CD14-positive monocyte (primary cell): ENCODE measurements at regions not wholly inside any gene's neighbourhood (a gene's known extent, or its start where the extent isn't known, plus 50 kb on each side); places are given as distances from the start of the nearest gene placed in this dataset.
"Not testable (repeated sequence)": the region's sequence is repeated elsewhere in the genome, so short reads cannot be mapped to it uniquely, and the experiment has no call there.

Source experiments
- DNase-seq, 3 donors: peaks; one replicate each; pipeline ENCODE4 v3.0.0-alpha.2; 2011 to 2022
- H2AFZ ChIP-seq: 2 replicates; pipeline ENCODE4 v1.6.0; 2012; ENCODE audit warnings: mild to moderate bottlenecking, low read depth, low read length, inconsistent platforms; ENCODE audit not compliant: insufficient read depth, poor library complexity, severe bottlenecking
- H3K27ac ChIP-seq, 2 donors: 1 replicate in 1 of 2; 2 replicates in 1 of 2; pipeline ENCODE4 v1.5.1; 2012 to 2013; ENCODE audit warnings: low read length in 2 of 2, control low read depth in 1 of 2, inconsistent platforms in 1 of 2, low read depth in 1 of 2, mild to moderate bottlenecking in 1 of 2
- H3K27me3 ChIP-seq, 2 donors: one replicate each; pipeline versions ENCODE4 v1.6.0 to v1.6.1; 2011 to 2013; ENCODE audit warnings: low read length in 2 of 2; ENCODE audit not compliant: control insufficient read depth in 2 of 2, insufficient read depth in 2 of 2
- H3K36me3 ChIP-seq, 2 donors: replicated peaks in 1 of 2; 1 replicate in 1 of 2; 2 replicates in 1 of 2; pipeline versions ENCODE4 v1.5.1 to v1.6.1; 2012 to 2013; ENCODE audit warnings: low read length in 2 of 2, control low read depth in 1 of 2, inconsistent platforms in 1 of 2, mild to moderate bottlenecking in 1 of 2; ENCODE audit not compliant: insufficient read depth in 2 of 2, control insufficient read depth in 1 of 2
- H3K4me1 ChIP-seq, 2 donors: 1 replicate in 1 of 2; 2 replicates in 1 of 2; pipeline versions ENCODE4 v1.5.1 to v1.6.1; 2012 to 2013; ENCODE audit warnings: low read length in 2 of 2, control low read depth in 1 of 2, inconsistent platforms in 1 of 2, mild to moderate bottlenecking in 1 of 2, moderate library complexity in 1 of 2; ENCODE audit not compliant: insufficient read depth in 2 of 2, control insufficient read depth in 1 of 2
- H3K4me2 ChIP-seq: replicated peaks from 2 replicates; pipeline ENCODE3; 2012; ENCODE audit warnings: low read length, moderate library complexity, mild to moderate bottlenecking; ENCODE audit not compliant: poor library complexity, severe bottlenecking; ENCODE audit errors: extremely low read depth
- H3K4me3 ChIP-seq, 3 experiments: fragments of 200-600 bp in 1 of 3; sonication (generic) in 1 of 3; replicated peaks in 1 of 3; 1 replicate in 2 of 3; 2 replicates in 1 of 3; pipeline ENCODE4 v1.5.1; 2011 to 2013; ENCODE audit warnings: low read length in 3 of 3, mild to moderate bottlenecking in 3 of 3, control low read depth in 2 of 3, low read depth in 2 of 3, inconsistent platforms in 1 of 3, moderate library complexity in 1 of 3
- H3K79me2 ChIP-seq: 2 replicates; pipeline ENCODE4 v1.6.0; 2012; ENCODE audit warnings: mild to moderate bottlenecking, control low read depth, inconsistent platforms, low read length, moderate library complexity; ENCODE audit not compliant: insufficient read depth
- H3K9ac ChIP-seq: 2 replicates; pipeline ENCODE4 v1.6.0; 2017; ENCODE audit warnings: low read length, mild to moderate bottlenecking; ENCODE audit not compliant: insufficient read depth, poor library complexity, severe bottlenecking
- H3K9me3 ChIP-seq, 2 donors: replicated peaks in 1 of 2; 1 replicate in 1 of 2; 2 replicates in 1 of 2; pipeline versions ENCODE4 v1.5.1 to v1.6.1; 2012 to 2013; ENCODE audit warnings: low read length in 2 of 2, control low read depth in 1 of 2; ENCODE audit not compliant: control insufficient read depth in 1 of 2, insufficient read depth in 1 of 2
- H4K20me1 ChIP-seq: 2 replicates; pipeline ENCODE4 v1.6.0; 2012; ENCODE audit warnings: mild to moderate bottlenecking, low read length, control low read depth, moderate library complexity; ENCODE audit not compliant: insufficient read depth
- H3K27ac Mint-ChIP-seq, 7 donors: one replicate each; pipeline ENCODE4 v1.8.0; 2020; ENCODE audit warnings: mild to moderate bottlenecking in 7 of 7, mixed read lengths in 7 of 7, moderate library complexity in 6 of 7, inconsistent platforms in 2 of 7
- H3K27me3 Mint-ChIP-seq, 3 donors: one replicate each; pipeline ENCODE4 v1.8.0; 2021 to 2022; ENCODE audit warnings: low read depth in 3 of 3, mild to moderate bottlenecking in 3 of 3, mixed read lengths in 3 of 3, moderate library complexity in 3 of 3, inconsistent platforms in 1 of 3
- H3K36me3 Mint-ChIP-seq, 2 donors: one replicate each; pipeline ENCODE4 v1.8.0; 2020; ENCODE audit warnings: mixed read lengths in 2 of 2, inconsistent platforms in 1 of 2, mild to moderate bottlenecking in 1 of 2
- H3K4me1 Mint-ChIP-seq: one replicate; pipeline ENCODE4 v1.8.0; 2020; ENCODE audit warnings: mild to moderate bottlenecking, mixed read lengths
- H3K4me3 Mint-ChIP-seq, 2 donors: one replicate each; pipeline ENCODE4 v1.8.0; 2020; ENCODE audit warnings: mild to moderate bottlenecking in 2 of 2, mixed read lengths in 2 of 2, moderate library complexity in 1 of 2
- H3K9me3 Mint-ChIP-seq, 7 donors: one replicate each; pipeline ENCODE4 v1.8.0; 2020 to 2022; ENCODE audit warnings: mixed read lengths in 7 of 7, mild to moderate bottlenecking in 6 of 7, moderate library complexity in 6 of 7, inconsistent platforms in 2 of 7
- CTCF ChIP-seq: fragments of 200-600 bp; IDR thresholded peaks from one replicate; pipeline ENCODE4 v1.8.0; 2022; ENCODE audit warnings: antibody characterized with exemption, mild to moderate bottlenecking
- WGBS: methylation state at CpG from one replicate; pipeline ENCODE4 v1.1.5; 2013; ENCODE audit warnings: missing lambda C conversion rate; ENCODE audit not compliant: insufficient coverage; 5-methylcytosine and 5-hydroxymethylcytosine counted together
- intact Hi-C, 2 donors: fragments of 100-400 bp; cut with micrococcal nuclease; formaldehyde crosslinking; loops; one replicate each; pipeline versions ENCODE4 v1.15.0 to v1.15.1; 2023

GRCh38 chr9:33739398-33739797, 56.0 kb upstream of the PRSS3 start:
- no peaks in the 10 kb centered on the region for H4K20me1 ChIP-seq
- Mint-ChIP-seq H3K36me3 (no peaks in the 10 kb centered on the region), H3K9me3 (peaks cover under 1 to 6% (median 4%) of the 10 kb centered on the region in 7 donors), H3K27me3 (peaks cover 5 to 16% (median 6%) of the 10 kb centered on the region in 3 donors), H3K4me3 (no peak overlapping the region), H3K4me1 (peaks cover 3% of the 10 kb centered on the region), H3K27ac (peak overlapping the region in 1 of 7 donors; percentile 3)
- H3K9ac ChIP-seq, result no peak overlapping the region
- H3K27ac ChIP-seq, result no peak overlapping the region
- no peak overlapping the region for H3K4me2 ChIP-seq
- H3K79me2 ChIP-seq, result no peaks in the 10 kb centered on the region
- DNase-seq, result no peak
- H2AFZ ChIP-seq, result peak overlapping the region; percentile 29
- no peaks in the 10 kb centered on the region for H3K36me3 ChIP-seq
- intact Hi-C loops, result loop anchor here in 1 of 2 donors (2.0 to 5.0 kb wide), 2 partner anchors 39 to 113 kb away; no protein-coding TSS in a partner anchor
- no peaks in the 10 kb centered on the region for H3K27me3 ChIP-seq
- no peak for TF ChIP-seq CTCF
- no peak overlapping the region for H3K4me3 ChIP-seq
- H3K9me3 ChIP-seq, result no peaks in the 10 kb centered on the region
- H3K4me1 ChIP-seq, result no peaks in the 10 kb centered on the region

GRCh38 chr9:33740075-33740474, 55.3 kb upstream of the PRSS3 start:
- peaks cover 2 to 8% (median 4%) of the 10 kb centered on the region in 7 donors for H3K9me3 Mint-ChIP-seq
- Histone ChIP-seq H3K27me3 (no peaks in the 10 kb centered on the region), H3K9ac (no peak overlapping the region), H3K36me3 (no peaks in the 10 kb centered on the region), H3K4me2 (no peak overlapping the region), H3K9me3 (no peaks in the 10 kb centered on the region), H3K4me1 (no peaks in the 10 kb centered on the region), H3K27ac (no peak overlapping the region), H4K20me1 (no peaks in the 10 kb centered on the region), H2AFZ (no peak overlapping the region), H3K4me3 (no peak overlapping the region), H3K79me2 (no peaks in the 10 kb centered on the region)
- intact Hi-C loops, result loop anchor here in 1 of 2 donors (10.0 kb wide), 1 partner anchor 115 kb away; no protein-coding TSS in a partner anchor
- TF ChIP-seq CTCF, result no peak
- no peak overlapping the region for H3K4me3 Mint-ChIP-seq
- no peak overlapping the region for H3K27ac Mint-ChIP-seq
- no CpG with 5 or more reads among the region's 1 CpG for WGBS
- peaks cover 2 to 14% (median 5%) of the 10 kb centered on the region in 3 donors for H3K27me3 Mint-ChIP-seq
- peaks cover 3% of the 10 kb centered on the region for H3K4me1 Mint-ChIP-seq
- DNase-seq, result no peak
- H3K36me3 Mint-ChIP-seq, result no peaks in the 10 kb centered on the region

- not testable (repeated sequence) for H3K4me3 ChIP-seq, H3K4me3 Mint-ChIP-seq, H2AFZ ChIP-seq, H3K4me1 Mint-ChIP-seq, H3K27ac ChIP-seq, H3K36me3 ChIP-seq, H3K27me3 ChIP-seq, H3K27ac Mint-ChIP-seq, DNase-seq, H3K9me3 Mint-ChIP-seq, H3K4me1 ChIP-seq, H3K36me3 Mint-ChIP-seq, H3K4me2 ChIP-seq, H3K9ac ChIP-seq, H3K79me2 ChIP-seq, H3K9me3 ChIP-seq, H4K20me1 ChIP-seq
- intact Hi-C loops, result loop anchor here in 1 of 2 donors (10.0 kb wide), 1 partner anchor 114 kb away; no protein-coding TSS in a partner anchor
- H3K27me3 Mint-ChIP-seq, result peaks cover 5 to 13% (median 8%) of the 10 kb centered on the region in 3 donors
- no CpG with 5 or more reads among the region's 1 CpG for WGBS
These were observed 54.4 kb upstream of the PRSS3 start for GRCh38 chr9:33740958-33741357.
